Mammary epithelial cell (primary cell): ENCODE measurements at regions not wholly inside any gene's neighbourhood (a gene's known extent, or its start where the extent isn't known, plus 50 kb on each side); places are given as distances from the start of the nearest gene placed in this dataset.

ENCODE experiments used
- EZH2 ChIP-seq: IDR thresholded peaks from 2 replicates; pipeline ENCODE4 v1.6.1; 2012; ENCODE audit warnings: low read length, inconsistent platforms, borderline replicate concordance
- TF ChIP-seq, protein P1 (sequence below), 2 donors: IDR thresholded peaks in 1 of 2; conservative IDR thresholded peaks in 1 of 2; 2 replicates each; pipeline ENCODE4 v1.5.1; 2011 to 2012; ENCODE audit warnings: inconsistent platforms in 2 of 2, low read length in 2 of 2, mild to moderate bottlenecking in 2 of 2, control low read depth in 1 of 2, low read depth in 1 of 2; ENCODE audit not compliant: insufficient read depth in 1 of 2; ENCODE audit errors: extremely low read depth in 1 of 2

DNA sequence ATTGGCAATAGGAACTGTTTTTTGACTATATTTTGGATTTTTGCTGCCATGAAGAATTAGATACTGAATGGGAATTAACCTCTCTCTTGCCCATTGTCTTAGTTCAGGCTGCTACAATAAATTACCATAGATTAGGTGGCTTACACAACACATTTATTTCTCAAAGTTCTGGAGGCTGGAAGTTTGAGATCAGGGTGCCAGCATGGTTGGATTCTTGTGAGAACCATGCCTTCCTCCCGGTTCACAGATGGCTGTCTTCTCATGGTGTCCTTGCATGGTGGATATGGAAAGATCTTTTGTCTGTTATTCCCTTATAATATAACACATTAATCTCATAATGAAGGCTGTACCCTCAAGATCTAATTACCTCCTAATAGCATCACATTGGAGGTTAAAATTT, 836.4 kb downstream of the SLC4A3 start:
- TF ChIP-seq, protein P1, sequence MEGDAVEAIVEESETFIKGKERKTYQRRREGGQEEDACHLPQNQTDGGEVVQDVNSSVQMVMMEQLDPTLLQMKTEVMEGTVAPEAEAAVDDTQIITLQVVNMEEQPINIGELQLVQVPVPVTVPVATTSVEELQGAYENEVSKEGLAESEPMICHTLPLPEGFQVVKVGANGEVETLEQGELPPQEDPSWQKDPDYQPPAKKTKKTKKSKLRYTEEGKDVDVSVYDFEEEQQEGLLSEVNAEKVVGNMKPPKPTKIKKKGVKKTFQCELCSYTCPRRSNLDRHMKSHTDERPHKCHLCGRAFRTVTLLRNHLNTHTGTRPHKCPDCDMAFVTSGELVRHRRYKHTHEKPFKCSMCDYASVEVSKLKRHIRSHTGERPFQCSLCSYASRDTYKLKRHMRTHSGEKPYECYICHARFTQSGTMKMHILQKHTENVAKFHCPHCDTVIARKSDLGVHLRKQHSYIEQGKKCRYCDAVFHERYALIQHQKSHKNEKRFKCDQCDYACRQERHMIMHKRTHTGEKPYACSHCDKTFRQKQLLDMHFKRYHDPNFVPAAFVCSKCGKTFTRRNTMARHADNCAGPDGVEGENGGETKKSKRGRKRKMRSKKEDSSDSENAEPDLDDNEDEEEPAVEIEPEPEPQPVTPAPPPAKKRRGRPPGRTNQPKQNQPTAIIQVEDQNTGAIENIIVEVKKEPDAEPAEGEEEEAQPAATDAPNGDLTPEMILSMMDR (conservative IDR thresholded peaks at IDR 0.05 in 1 of 2, IDR thresholded peaks at IDR 0.05 in 1 of 2; ENCODE audit: extremely low read depth in 1 of 2, insufficient read depth in 1 of 2, low read depth in 1 of 2, low read length in 2 of 2) = no peak
- TF ChIP-seq EZH2 = no peak
